Activated T-helper 1 cell treated with Interleukin-2 at 50 U/mL for 16 hours (primary cell): ENCODE measurements at regions not wholly inside any gene's neighbourhood (a gene's known extent, or its start where the extent isn't known, plus 50 kb on each side); places are given as distances from the start of the nearest gene placed in this dataset.

Experiments
- DNase-seq: peaks from one replicate; pipeline ENCODE4 v3.0.0-alpha.2; 2020; ENCODE audit warnings: low read depth

GRCh38 chr2:226680719-226681118 is 118.9 kb downstream of the IRS1 start:
- no peak for DNase-seq

DNA sequence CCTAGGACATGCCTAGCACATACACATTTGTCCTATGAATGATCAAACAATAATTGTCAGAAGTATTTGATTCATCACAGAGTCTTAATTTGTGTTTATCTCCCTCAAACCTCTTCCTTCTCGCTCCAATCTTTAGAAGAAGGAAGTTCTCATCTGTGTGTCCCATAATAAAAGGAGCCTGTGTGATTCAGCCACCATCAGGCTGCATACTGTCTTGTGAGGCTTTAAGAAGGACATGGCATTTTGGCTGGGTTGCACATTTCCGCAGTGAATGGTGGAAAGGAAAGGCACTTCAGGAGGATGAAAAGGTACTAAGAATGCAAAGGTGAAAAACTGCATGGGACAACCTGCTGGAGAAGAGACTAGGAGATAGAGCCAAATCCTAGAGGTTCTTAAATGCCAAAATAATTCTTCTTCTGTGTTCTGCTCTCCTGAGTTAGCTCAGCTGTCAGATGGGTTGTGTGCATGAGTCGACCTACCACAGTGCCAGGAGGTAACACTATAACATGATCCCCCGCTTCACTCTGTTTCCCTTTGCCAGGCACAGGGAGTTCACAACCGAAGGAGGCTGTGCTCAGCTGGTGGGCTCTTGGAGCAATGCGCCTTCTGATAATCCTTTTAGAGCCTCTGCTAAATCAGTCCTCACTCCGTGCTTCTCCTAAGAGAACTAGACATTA is 120.1 kb downstream of the IRS1 start:
- no peak for DNase-seq

GRCh38 chr2:226678422-226678821 is 121.2 kb downstream of the IRS1 start:
- no peak for DNase-seq

- no peak for DNase-seq
These were observed 122.5 kb downstream of the IRS1 start for GRCh38 chr2:226677080-226677479.

DNA sequence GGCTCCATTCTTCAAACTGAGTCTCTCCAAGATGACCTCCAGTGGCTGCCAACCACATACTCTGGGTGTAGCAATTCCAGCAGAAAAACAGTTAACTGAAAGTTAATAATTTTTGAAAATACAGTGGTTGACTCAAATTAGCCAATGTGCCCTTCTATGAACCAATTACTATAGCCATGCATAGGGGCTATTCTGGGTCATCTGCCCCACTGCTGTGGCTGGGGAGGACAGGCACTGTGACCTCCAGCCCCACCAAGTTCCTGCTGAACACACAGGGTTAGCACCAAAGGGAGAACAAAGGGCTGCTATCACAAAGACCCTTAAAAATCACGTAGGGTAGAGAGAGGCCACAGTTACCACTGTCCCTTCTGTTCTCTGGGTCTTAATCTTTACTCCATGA is 123.0 kb downstream of the IRS1 start:
- DNase-seq, result no peak

DNA sequence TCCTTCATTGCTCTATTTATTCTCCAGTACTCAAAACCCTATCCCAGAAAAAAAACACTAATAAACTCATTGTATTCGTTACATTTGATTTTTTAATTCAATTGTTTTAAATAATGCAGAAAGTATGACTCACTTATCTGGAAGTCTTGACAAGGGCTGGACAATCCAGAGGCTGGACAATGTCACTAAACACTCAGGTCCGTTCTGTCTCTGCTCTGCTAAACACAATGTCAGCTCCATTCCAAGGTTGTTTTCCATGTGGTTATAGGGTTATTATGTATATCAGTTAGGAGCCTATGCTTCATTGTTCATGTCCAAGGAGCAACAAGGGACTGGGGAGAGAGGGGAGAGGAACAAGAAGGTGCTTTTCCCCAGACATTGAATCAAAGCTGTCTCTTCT is 125.5 kb downstream of the IRS1 start:
- no peak for DNase-seq

GRCh38 chr2:226673314-226673723 is 126.3 kb downstream of the IRS1 start:
- no peak for DNase-seq

DNA sequence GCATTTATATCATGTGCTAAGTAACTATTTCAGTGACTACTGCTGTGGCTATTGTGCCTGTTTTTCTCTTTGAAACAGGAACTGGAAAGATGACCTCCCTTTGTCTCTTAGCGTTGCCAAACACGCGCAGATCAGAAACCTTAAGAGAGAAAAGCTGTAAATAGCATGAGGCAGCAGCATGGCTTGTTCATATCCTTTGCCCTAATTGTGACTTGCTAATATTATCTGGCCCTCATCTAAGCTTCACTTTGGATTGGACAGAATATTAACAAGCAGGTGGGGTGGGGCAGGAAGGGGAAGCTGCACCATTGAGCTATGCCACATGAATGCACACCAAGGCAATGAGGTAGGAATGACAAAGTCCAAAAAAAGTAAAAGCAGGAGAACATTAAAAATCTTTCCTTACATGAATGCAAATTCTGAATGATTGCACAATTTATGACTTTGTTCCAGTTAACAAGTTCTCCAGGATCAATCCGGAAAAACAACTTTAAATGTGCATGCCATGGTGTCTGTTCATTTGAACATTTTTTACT is 128.4 kb downstream of the IRS1 start:
- no peak for DNase-seq

GRCh38 chr2:226669905-226670304 is 129.7 kb downstream of the IRS1 start:
- no peak for DNase-seq

DNA sequence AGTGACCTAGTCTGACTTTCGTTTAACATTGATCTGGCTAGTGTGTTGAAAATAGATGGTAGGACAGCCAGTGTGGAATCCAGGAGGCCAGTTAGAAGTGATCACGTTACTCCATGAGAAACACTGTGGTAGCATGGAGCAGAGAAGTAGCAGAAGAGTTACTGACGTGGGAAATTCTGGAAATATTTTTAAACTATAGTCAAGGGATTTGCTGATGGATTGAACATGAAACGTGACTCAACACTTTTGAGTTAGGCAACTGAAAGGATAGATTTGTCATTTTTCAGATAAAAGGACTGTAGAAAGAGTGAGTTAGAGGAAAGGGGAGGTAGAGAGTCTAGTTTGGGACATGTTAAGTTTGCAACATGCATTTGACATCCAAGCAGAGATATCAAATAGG is 130.4 kb downstream of the IRS1 start:
- no peak for DNase-seq

DNA sequence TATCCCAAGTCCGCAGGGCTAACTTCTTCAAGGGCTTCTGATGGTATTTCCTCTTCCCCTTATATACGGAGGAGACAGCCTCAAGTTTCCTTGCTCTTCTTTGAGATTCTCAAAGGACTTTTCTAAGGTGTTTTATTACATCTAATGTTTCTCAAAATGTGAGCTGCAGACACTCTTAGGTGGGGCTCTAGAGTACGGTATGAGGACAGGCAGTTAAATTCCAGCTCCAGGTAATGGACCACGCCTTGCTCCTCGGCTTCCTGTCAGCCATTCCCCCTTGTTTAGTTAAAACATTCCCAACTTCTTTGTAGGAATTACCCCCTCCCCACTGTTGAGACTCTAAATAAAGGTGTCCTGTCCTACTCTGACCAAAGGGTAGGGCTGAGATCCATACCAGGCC is 131.9 kb downstream of the IRS1 start:
- DNase-seq, result no peak

DNA sequence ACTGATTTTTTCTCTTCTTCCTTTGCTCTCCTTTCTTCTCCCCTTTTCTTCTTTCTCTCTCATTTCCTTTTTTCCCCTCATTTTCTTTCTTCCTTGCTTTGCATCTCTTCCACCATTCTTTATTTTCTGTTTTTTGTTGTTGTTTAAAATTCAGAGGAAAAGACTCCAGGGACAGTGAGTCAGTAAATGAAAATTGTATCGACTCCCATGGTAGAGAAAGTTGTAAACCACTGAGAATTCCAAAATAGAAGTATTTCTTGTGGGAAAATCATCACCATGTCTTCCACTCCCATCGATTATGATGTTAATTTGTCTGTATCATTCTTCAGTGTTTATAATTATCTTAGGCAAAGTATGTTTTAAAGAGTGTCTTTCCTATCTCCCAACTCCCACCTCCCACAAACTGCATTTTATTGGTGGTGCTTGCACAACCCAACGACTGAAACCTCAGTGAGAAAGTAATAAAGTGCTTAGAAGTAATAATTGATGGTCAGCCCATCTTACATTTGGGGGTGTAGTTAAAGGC is 134.3 kb downstream of the IRS1 start:
- no peak for DNase-seq

DNA sequence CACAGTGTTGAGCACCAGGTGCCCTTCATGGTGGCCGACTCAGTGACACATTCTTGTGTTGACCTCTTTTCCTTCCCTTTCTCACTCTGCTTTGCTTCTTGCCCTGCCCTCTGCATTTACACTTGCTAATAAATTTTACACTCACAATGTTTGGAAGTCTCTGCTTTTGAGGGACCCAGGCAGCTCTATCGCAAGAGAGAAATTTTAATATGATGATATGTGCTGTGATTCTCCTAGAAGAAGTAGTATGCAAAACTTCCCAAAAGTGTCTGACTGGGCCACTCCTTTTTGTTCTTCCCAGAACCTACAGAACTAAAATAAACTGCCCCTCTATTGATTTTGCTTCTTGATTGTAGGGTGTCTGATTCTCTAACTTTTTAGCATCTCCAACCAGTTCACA is 135.0 kb downstream of the IRS1 start:
- no peak for DNase-seq

GRCh38 chr2:226664140-226664539 is 135.5 kb downstream of the IRS1 start:
- no peak for DNase-seq

DNA sequence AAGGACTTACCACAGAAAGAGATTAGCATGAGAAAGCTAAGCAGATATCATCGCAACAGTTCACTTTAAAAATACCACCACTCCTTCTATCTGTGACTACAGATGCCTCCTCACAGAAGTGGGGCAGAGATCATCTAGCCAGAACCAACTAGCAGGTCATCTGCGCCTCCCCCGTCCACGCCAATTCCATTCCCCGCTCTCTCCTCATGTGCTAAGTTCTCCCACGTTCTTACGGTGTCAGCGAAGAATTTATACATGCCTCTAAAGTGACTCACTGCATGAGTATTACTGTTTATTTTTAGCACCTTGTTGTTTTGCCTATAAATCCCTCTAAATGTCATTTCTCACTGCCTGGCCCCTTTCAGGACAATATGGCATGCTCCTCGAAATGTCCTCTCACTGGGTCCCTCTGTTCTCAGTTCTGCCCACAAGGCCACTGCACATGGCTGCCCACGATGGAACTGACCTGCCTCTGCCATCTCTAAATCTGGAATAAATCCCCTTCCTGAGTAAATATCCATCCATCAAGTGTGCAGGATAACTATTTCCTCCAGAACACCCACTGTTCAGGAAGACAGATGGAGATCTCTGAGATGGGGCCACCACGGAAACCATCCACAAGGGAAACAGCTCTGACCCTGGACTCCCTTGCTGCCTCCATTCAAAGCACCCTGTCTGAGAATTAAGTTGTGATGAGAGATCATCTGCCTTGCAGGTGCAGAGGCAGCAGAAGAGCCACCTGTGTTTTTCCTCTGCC is 137.7 kb downstream of the IRS1 start:
- no peak for DNase-seq

- DNase-seq, result no peak
These were observed 139.1 kb downstream of the IRS1 start for GRCh38 chr2:226660526-226660925.

- no peak for DNase-seq
These were observed 139.5 kb downstream of the IRS1 start for GRCh38 chr2:226660124-226660523.

DNA sequence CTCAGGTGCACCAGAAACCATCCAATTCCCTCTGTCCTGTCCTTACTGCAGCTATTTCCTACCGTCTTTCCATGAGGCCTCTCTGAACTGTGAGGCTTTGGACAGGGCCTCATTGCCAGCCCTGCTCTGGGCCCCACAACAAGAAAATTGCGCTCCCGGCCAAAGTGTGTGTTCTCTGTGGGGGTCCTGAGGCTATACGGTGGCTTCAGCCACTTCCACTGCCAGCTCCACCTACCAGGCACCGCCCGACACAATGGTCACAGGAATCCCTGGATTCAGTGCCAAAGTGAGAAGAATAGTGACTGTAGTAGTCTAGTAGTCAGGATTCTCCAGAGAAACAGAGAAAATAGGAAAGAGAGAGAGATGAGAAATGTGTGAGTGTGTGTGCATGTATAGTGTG is 140.2 kb downstream of the IRS1 start:
- no peak for DNase-seq

GRCh38 chr2:226658555-226658954 is 141.1 kb downstream of the IRS1 start:
- DNase-seq, result no peak

- DNase-seq, result no peak
These were observed 142.1 kb downstream of the IRS1 start for GRCh38 chr2:226657340-226658053.

GRCh38 chr2:226656367-226656766 is 143.3 kb downstream of the IRS1 start:
- no peak for DNase-seq

DNA sequence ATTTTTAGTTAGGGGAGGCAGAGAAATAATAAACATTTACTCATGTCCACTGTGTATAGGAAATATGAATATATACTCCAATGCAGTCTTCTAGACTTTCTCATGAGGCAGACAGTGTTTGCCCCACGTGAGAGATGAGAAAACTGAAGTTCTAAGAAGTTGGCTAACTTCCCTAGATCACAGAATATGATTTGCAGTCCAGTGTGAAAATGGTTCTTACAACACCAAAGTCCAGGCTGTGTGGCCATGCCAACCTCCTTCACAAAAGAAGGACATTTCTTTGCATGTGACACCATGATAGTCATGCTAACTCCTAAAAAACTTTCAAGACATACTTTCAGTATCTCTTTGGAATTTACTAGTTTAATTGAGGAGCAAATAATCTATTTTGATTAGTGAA is 143.7 kb downstream of the IRS1 start:
- no peak for DNase-seq
